ENCODE measurements at regions not wholly inside any gene's neighbourhood (a gene's known extent, or its start where the extent isn't known, plus 50 kb on each side); places are given as distances from the start of the nearest gene placed in this dataset.

DNA sequence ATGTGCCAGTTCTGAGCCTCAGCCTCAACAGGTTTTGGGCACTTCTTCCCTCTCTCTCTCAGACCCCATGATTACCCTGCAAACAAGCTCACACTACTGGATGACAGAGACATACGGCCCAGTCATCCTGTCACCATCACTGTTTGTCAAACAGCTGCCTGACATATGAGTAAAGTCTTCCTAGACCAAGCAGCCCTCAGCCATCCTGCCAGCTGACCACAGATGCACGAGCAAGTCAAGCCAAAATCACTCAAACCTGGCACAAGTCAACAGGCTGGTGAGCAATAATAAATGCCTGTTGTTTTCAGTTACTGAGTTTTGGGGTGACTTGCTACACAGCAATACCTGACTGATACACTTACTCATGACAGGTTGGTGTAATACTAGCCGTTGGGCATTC, 75.5 kb upstream of the KLF7 start:
- intact Hi-C loops (cut with micrococcal nuclease), result no loop called here
- Mint-ChIP-seq H3K4me3 (no peak overlapping the region), H3K27ac (no peak overlapping the region), H3K36me3 (ENCODE audit: low read depth) (no peaks in the 10 kb centered on the region), H3K27me3 (no peaks in the 10 kb centered on the region), H3K9me3 (no peaks in the 10 kb centered on the region), H3K4me1 (no peaks in the 10 kb centered on the region)
- ATAC-seq (ENCODE audit: low read depth), result no peak
- no peak for DNase-seq
- ChIA-PET POLR2A (no interaction called here), CTCF (no interaction called here)
- TF ChIP-seq, protein P1, sequence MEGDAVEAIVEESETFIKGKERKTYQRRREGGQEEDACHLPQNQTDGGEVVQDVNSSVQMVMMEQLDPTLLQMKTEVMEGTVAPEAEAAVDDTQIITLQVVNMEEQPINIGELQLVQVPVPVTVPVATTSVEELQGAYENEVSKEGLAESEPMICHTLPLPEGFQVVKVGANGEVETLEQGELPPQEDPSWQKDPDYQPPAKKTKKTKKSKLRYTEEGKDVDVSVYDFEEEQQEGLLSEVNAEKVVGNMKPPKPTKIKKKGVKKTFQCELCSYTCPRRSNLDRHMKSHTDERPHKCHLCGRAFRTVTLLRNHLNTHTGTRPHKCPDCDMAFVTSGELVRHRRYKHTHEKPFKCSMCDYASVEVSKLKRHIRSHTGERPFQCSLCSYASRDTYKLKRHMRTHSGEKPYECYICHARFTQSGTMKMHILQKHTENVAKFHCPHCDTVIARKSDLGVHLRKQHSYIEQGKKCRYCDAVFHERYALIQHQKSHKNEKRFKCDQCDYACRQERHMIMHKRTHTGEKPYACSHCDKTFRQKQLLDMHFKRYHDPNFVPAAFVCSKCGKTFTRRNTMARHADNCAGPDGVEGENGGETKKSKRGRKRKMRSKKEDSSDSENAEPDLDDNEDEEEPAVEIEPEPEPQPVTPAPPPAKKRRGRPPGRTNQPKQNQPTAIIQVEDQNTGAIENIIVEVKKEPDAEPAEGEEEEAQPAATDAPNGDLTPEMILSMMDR (IDR thresholded peaks at IDR 0.05), result no peak

DNA sequence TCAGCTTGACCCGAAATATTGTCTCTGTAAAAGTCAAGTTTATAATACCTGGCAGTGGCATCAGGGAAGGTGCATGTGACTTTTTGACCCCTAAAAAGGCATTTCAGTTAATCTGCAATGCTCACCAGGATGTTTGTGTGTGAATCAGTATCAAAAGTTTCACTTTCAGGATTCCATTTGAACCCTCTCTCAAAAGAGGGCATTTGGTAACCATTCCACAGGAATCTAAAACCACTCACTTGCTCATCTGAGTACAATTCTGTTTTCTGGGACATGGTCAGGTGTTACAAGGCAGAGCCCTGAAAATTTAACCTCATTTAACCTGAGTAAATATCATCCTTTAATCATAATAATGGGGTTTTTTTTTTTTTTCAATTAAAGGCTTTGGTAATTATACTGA, 77.9 kb upstream of the KLF7 start:
- H3K36me3 Mint-ChIP-seq (ENCODE audit: low read depth), result no peaks in the 10 kb centered on the region
- intact Hi-C loops (cut with micrococcal nuclease), result no loop called here
- H3K4me1 Mint-ChIP-seq, result no peaks in the 10 kb centered on the region
- TF ChIP-seq, protein P1 (IDR thresholded peaks at IDR 0.05), result no peak
- H3K9me3 Mint-ChIP-seq, result no peaks in the 10 kb centered on the region
- POLR2A ChIA-PET, result no interaction called here
- no peak overlapping the region for H3K27ac Mint-ChIP-seq
- H3K4me3 Mint-ChIP-seq, result no peak overlapping the region
- CTCF ChIA-PET, result no interaction called here
- H3K27me3 Mint-ChIP-seq, result no peaks in the 10 kb centered on the region
- no peak for ATAC-seq (ENCODE audit: low read depth)
- DNase-seq, result no peak

DNA sequence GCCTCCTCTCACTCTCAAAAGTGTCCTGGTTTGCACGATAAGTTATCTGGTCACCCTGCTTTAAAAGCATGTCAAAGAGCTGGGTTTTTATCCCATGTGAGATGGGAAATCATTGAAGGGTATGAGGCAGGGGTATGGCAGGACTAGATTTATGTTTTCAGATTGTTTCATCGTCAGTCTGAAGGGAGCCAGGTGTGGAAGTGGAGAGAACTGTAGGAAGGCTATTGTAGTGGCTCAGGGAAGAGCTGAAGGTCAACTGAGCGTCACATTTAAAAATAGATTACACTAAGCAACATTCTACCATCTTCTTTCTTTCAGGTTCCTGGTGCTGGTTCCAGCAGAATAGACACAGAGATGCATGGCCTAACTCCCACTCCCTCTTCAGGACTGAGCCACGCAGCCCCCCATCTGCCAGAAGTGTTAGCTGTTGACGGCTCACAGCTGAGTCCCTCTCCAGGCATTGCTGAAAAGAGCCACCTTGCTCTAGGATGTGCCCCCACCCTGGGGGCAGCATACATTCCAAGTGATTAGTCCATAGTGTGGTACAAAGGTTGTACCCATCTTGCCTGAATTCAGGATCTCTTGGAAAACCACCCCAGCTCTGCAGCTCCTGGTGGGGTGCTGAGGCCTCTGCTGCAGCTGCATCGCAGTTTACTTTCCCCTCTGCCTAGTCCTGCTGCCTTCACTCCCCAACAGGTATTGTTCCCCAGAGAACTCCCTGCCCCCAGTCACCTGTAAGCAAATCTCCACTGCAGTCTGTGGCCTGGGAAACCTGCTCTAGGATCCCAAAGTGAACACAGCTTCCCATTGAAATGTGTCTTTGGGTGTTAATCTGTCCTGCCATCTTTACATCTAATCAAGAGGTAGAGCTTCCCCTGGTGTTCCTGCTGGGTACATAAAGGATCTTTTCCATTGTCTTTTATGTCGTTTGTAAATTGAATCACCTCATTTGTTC, 79.5 kb upstream of the KLF7 start:
- no peak overlapping the region for H3K27ac Mint-ChIP-seq
- POLR2A ChIA-PET, result no interaction called here
- no peaks in the 10 kb centered on the region for H3K36me3 Mint-ChIP-seq (ENCODE audit: low read depth)
- TF ChIP-seq, protein P1 (IDR thresholded peaks at IDR 0.05), result no peak
- no peaks in the 10 kb centered on the region for H3K9me3 Mint-ChIP-seq
- H3K4me3 Mint-ChIP-seq, result no peak overlapping the region
- intact Hi-C loops (cut with micrococcal nuclease), result no loop called here
- DNase-seq (no peak), ATAC-seq (ENCODE audit: low read depth) (no peak)
- no peaks in the 10 kb centered on the region for H3K4me1 Mint-ChIP-seq
- CTCF ChIA-PET, result no interaction called here
- H3K27me3 Mint-ChIP-seq, result no peaks in the 10 kb centered on the region

DNA sequence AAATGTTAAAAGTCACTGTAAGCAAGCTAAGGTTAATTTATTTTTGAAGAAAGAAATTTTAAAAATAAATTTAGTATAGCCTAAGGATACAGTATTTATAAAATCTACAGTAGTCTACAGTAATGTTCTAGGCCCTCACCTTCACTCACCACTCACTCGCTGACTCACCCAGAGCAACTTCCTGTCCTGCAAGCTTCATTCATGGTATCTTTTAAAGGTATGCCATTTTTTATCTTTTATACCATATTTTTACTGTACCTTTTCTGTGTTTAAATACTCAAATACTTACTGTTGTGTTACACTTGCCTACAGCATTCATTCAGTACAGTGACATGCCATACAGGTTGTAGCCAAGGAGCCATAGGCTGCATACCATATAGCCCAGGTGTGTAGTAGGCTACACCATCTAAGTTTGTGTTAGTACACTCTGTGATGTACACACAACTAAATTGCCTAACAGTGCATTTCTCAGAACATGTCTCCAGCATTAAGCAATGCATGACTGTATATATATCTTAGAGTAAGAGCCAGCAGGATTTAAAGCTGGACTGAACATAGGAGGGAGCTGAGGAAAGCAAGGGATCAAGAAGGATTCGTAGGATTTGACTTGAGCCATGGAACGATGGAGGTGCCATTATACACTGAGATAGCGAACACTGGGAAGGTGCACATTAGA, 83.1 kb upstream of the KLF7 start:
- ChIA-PET POLR2A (no interaction called here), CTCF (no interaction called here)
- DNase-seq (no peak), ATAC-seq (ENCODE audit: low read depth) (no peak)
- Mint-ChIP-seq H3K4me1 (no peaks in the 10 kb centered on the region), H3K27ac (no peak overlapping the region), H3K4me3 (no peak overlapping the region), H3K9me3 (no peaks in the 10 kb centered on the region), H3K27me3 (peaks cover 3% of the 10 kb centered on the region), H3K36me3 (ENCODE audit: low read depth) (no peaks in the 10 kb centered on the region)
- intact Hi-C loops (cut with micrococcal nuclease), result no loop called here
- TF ChIP-seq, protein P1 (IDR thresholded peaks at IDR 0.05), result no peak

DNA sequence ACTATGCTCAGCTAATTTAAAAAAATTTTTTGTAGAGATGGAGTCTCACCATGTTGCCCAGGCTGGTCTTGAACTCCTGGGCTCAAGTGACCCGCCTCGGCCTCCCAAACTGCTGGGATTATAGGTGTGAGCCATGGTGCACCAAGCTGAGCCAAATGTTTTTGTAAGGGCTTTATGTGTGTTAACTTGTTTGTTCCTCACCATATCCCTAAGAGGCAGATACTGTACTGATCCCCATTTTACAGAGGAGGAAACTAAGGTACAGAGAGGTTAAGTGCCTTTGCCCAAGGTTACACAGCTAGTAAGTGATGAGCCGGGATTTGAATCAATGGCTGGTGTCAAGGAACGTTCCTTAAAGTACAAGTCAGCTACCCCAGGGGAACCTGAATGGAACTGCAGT, 85.3 kb upstream of the KLF7 start:
- Mint-ChIP-seq H3K36me3 (ENCODE audit: low read depth) (no peaks in the 10 kb centered on the region), H3K27ac (no peak overlapping the region), H3K4me3 (no peak overlapping the region), H3K9me3 (no peaks in the 10 kb centered on the region), H3K4me1 (peaks cover 11% of the 10 kb centered on the region), H3K27me3 (peaks cover 10% of the 10 kb centered on the region)
- ChIA-PET POLR2A (no interaction called here), CTCF (no interaction called here)
- DNase-seq, result no peak
- TF ChIP-seq, protein P1 (IDR thresholded peaks at IDR 0.05), result no peak
- intact Hi-C loops (cut with micrococcal nuclease), result no loop called here
- no peak for ATAC-seq (ENCODE audit: low read depth)

Data from activated B cell treated with CpG ODN at 0.5 μM for 24 hours (primary cell).